DMS153 treated with DMSO at 0.1 percent for 48 hours (cell line): ENCODE measurements at regions not wholly inside any gene's neighbourhood (a gene's known extent, or its start where the extent isn't known, plus 50 kb on each side); places are given as distances from the start of the nearest gene placed in this dataset.

Experiments used
- DNase-seq: peaks from one replicate; lab custom pipeline; 2025; ENCODE audit not compliant: unreplicated experiment; lab: John Stamatoyannopoulos, UW

DNA sequence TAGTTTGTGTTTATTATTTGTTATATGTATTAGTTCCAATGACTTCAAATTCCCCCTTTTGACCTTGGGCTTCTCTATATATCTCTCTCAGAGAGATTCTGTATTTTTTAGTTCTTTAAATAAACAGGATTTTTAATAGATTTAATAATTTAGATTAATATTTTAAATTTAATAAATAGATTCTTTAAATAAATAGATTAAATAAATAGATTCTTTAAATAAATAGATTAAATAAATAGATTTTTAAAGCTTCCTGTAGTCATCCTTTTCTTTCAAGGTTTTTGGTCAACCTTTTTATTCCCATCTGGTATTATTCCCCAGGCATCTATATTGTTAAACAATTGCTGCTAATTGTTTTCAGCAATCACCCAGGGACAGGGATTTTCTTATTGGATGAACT lies 721.9 kb upstream of the ADAMTS5 start:
- DNase-seq = no peak

DNA sequence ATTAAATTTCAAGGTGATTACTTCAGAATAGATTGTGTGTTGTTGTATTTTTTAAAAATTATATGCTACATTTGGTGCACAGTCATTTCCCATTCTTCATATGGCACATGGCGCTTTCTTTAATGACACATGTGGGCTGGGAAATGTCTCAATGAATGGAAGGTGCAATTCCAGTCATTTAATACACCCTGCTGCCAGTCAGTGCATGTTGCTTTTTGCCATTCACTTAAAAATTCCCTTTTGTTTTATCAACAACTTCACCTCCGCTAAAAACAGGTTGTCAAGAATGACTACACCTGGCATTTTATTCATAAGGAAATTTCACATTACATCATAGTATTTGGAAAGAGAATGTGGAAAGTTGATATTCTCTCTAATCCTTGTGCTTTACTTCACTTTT lies 716.4 kb upstream of the ADAMTS5 start:
- no peak for DNase-seq

DNA sequence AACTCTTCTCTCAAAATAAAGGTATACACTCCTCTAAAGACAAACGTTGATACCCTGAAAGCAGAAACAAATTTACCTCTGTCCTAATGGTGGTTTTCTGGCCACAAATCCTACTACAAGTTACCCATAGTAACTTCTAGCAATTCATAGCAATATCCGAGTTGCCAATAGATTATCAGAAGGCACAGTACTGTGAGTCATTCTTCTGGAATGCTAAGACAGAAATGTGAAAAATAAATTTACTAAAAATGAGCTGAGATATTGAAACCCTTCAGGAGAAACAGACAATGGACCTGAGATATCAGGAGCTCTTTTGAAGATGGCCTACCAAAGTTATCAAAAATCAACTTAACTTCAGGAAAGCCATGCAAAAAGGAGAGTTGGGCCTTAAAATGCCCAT lies 715.0 kb upstream of the ADAMTS5 start:
- DNase-seq = no peak

DNA sequence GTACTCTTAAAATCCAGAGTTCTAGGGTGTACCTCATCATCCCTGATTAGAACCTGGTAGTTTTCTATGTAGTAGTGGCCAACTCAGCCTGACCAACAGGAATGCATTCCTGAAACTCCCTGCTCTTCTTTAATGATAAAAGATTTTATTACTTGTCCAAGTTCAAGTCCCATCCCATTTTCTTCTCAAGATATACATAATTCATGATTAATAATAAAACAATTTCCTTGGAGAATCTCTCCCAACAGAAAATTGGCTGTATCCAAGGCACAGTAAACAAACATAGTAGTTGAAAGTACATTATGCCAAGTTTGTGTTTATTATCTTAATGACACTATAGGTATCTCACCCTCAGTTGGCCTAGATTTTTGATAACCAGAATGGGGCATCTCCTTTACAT lies 714.1 kb upstream of the ADAMTS5 start:
- DNase-seq = no peak

DNA sequence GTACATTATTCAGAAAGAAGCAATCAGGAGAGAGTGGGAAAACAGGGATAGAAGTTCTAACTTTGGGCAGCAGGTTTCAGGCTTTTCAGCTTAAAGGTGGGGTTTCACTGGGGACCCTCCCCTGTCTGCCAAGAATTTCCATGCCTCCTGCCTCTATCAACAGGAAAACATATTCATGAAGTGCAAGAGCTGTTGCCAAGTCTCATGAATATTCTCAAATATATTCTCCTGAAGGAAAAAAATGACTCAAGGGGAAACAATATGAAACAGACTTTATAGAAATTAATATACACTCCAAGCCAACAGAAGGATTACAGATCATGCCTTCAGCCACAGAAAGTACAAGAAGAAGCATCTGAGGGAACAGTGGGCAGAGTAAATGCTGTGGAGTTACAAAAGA lies 713.3 kb upstream of the ADAMTS5 start:
- no peak for DNase-seq

DNA sequence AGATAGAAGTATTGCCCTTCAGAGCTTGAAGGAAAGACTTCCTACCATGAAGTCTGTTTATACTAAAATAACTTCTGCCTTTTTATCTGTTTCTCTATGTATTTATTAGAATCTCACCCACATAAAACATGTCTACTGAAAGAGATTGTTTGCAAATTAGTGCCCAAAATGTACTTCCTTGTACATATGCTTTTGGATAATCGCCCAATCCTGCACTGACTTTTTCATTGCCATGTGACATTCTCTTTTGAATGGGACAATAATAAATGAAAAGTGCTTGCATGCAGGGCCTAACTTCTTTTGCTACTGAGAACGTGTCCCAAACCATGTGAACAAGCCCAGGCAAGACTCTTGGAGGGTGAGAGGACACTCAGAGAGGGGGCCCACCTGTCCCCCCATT lies 711.6 kb upstream of the ADAMTS5 start:
- no peak for DNase-seq

DNA sequence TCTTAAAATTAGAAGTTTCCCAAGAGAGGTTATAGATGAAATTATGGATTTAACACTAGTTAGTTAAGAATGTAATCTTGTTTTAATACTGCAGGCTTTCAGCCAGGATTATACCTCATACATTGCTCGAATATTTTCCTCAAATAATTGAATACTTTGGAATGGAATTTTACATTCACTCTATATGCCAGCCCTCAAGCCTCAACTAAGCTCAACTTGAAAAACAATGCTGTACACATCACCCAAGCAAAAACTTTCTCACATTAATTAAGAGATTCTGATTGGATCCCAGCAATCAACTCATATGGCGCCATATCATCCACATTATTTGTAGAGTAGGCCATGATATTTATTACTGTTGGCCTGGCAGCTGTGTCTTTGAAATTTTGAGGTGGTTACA lies 710.7 kb upstream of the ADAMTS5 start:
- no peak for DNase-seq

DNA sequence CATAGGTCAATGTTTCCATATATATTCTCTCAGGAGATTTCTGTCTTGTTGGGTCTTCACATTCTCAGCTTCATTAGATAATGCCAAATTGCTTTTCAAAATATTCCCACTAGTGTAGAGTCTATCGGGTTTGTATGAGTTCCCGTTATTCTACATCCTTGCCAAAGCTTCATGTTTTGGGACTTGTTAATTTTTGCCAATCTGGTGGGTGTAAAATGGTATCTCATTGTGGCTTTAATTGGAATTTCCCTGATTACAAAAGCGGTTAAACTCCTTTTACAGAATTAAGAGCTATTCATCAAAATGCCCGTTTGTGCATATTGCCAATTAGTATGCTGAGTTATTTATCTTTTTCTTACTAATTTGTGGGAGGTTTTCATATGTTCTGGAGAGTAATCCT lies 708.4 kb upstream of the ADAMTS5 start:
- no peak for DNase-seq

DNA sequence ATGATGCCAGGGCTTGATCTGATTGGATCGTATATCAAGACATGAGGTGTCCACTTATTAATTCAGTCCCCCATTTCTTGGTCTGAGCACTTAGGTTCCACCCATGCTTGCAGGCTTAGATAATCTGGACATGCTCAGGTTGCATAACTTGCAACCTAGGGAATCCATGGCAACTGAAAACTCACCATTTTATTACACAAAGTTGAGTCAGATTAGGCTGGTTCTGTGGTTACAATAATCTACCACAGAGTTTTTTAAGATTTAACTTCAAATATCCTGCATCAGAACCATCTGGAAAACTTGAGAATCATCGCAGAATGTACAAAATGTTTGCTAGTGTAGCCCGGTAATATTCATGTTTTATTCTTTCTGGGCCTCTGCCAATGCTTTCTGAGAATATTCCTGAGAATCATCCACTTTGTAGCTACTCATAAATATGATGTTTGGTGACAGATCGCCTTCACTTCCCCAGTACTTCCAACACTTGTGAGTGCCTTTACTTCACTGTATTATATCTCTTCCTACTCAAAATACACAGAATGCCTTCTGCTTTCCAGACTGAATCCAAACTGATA lies 707.2 kb upstream of the ADAMTS5 start:
- no peak for DNase-seq

DNA sequence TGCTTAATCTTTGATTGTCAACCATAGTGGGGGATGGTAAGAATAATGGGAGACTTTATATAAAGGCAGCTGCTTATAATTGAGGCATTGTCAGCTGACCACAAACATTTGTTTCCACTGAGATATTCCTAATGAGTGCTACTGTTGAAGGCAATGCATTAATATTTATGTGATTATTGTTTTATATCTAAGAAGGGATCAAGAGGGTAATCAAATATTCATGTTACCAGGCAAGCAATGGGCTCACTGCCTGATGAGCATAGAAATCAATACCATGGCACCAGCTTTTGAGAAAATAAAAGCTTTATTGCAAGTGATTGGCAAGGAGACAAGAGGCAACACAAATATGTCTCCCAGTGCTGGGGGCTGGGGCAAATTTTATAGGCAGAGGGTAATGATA lies 706.7 kb upstream of the ADAMTS5 start:
- DNase-seq = no peak

DNA sequence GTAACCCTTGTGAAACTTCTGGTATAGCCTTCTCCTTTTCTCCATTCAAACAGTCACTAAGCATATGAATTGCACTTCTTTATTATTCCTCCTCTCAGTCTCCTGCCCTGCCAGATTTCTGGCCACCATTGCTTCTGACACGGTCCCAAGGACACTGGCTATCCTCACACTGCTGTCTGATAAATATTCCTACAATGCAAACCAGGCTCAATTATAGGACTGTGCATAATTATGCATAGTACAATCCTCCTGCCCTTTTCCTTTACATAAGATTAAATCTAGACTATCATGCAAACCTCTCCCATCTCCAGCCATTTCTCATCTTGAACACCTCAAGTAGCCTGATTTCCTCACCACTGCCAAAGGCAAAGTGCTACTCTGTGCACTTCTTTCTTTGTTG lies 704.3 kb upstream of the ADAMTS5 start:
- DNase-seq = no peak

DNA sequence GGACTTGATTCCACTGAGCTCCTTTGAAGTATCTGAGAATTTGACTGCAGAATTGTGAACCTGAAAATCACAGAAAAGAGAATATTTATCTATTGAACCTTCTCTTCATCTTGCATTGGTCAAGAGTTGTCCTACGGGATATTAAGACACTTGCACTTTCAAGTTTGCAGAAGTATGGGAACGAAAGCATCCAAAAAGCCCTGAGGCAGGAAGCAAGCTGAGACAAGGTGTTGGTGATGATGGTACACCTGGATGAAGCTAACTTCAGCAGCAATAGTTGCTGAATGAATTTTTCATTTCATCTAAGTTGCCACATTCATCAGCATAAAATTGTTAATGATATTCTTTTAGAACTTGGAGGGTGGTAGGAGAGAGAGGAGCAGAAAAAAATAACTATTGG lies 686.6 kb upstream of the ADAMTS5 start:
- no peak for DNase-seq

DNA sequence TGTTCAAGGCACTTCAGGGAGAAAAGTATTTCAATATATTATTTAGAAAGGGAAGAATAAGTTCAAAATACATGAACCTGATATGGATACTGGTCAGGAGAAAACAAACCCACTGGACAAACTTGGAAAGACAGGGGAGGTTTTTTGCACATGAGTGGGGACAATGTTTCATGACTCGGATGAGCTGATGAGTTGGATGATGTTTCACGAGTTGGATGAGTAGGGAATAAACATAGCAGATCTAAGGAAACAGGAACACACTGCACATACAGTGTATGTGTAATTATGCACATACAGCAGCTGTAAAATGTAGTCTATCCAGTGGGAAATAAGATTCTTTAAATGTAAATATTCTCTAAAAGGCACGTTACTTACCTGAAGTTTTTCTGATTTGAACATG lies 682.9 kb upstream of the ADAMTS5 start:
- no peak for DNase-seq

DNA sequence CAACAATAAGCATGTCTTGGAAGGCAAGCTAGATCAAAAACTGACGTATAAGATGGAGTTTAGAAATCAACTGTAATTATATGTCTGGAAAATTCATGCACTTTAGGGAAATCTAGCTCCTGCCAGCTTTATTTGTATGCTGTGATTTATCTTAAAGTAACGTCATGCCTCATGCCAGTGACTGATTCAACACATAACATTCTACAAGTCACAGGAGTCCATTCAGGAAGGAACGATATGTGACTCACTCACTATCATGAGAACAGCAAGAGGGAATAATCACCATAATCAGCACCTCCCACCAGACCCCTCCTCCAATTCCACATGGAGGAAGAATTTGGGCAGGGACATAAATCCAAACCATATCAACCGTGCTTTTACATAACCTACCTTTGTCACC lies 682.4 kb upstream of the ADAMTS5 start:
- no peak for DNase-seq

DNA sequence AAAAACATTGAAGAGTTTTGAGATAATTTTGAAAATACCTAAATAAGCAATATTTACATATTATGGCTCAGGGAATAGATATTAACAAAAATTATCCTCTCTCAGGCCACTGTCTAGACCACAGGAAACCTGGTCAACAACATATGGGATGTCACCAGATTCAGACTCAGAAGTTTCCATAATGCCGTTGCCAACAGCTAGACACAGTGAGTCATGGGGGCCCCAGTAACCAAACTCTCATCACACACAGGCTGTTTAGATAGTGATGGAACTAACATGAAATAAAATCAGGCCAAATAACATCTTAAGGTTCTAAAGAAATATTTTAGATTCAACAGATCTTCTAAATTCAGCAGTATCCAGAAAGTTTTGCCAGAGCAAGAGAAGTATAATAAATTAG lies 681.7 kb upstream of the ADAMTS5 start:
- no peak for DNase-seq

DNA sequence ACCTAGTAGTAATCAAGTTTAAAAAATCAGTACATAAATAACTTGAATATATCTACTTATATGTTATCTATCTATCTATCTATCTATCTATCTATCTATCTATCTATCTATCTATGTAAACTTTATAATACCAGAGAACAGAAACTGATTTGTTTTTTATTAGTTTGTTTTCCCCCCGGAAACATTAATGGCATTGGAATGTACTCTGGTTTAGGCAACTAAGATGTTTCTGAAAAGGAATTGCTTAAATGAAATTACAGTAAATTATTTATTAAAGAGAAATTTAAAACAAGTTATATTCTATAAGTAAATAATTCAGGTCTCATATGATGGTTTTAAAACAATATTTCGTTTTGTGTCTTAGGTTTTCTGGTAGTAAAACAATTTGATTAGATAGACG lies 681.0 kb upstream of the ADAMTS5 start:
- no peak for DNase-seq

DNA sequence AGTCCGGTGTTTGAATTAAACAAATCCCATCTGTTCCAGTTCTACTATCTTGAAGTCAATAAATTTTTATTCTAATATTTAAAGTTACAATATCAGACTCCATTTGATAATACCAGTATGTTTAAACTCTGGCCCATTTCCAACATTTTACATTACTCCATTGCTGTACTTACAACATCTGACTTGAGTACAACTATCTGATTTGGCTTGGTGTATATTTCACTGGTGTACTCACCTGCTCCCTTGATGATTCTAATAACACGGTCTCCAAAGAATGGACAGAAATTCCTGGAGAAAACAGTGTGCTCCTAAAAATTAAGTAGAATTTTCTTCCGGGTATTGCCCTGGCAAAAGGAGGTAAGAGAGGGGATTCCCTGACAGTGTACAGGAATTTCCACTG lies 680.5 kb upstream of the ADAMTS5 start:
- no peak for DNase-seq

DNA sequence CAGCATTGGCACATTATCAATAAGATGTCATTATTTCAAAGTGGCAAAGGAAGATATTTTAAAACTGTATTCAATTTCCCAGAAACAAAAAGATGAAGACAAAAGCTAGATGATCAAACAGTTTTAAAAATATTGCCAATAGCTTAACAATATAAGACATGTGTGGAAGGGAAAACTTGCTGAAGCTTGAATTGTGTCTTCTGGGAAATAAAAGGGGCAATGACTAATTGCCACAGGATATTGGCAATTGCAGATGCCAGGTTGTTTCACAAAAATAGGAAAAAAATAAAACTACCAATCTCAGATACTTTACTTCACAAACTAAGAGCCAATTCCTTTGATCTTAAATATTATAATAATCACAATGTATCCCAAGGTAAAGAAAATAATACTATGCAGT lies 679.8 kb upstream of the ADAMTS5 start:
- no peak for DNase-seq

DNA sequence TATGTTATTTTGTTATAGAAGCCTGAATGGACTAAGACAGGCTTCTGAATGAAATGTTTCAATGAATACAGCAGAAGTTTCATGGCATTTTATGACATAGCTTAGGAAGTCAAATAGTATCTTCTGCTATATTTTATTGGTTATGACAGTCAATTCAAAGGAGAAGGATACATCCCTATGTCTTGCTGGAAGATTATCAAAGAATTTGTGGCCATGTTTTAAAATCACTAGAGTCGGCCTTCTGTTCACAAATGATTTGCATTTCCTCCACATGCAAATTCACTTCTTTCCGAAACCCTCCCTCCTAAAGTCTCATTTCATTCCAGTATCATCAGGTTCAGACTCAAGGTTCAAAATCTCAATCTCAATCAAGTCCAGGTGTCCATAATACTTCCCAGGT lies 679.2 kb upstream of the ADAMTS5 start:
- no peak for DNase-seq

DNA sequence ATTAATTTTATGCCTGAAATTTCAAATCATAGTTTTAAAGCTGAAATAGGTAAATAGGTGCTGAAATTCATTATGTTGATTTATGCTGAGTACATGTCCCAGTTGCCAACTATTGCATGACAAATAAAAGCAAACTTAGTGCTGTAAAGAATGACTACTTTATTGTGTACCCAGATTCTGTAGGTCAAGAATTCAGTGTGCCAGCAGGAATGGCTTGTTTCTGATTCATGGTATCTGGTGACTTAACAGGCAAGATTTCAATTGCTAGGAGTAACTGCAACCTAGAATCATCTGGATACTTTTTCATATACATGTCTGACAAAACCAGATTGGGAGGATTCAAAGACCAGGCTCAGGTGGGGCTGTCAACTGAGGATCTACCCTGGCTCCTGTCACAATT lies 678.4 kb upstream of the ADAMTS5 start:
- DNase-seq = no peak

DNA sequence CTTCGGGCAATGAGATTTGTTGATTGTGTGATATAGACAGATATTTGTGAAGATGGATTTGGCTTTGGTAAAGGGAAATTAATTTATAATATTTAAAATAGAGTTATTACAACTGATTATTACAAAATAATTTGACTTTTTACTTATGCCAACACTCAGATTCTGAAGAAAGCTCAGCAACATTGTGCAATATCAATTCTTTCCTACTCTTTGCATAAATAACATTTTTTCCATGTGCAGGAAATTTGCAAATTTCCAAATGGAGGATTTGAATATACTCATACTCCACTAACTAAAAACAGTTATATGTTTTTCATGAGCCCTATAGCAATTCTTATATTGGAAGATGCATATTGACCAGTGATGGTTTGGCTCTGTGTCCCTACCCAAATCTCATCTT lies 676.4 kb upstream of the ADAMTS5 start:
- DNase-seq = no peak

DNA sequence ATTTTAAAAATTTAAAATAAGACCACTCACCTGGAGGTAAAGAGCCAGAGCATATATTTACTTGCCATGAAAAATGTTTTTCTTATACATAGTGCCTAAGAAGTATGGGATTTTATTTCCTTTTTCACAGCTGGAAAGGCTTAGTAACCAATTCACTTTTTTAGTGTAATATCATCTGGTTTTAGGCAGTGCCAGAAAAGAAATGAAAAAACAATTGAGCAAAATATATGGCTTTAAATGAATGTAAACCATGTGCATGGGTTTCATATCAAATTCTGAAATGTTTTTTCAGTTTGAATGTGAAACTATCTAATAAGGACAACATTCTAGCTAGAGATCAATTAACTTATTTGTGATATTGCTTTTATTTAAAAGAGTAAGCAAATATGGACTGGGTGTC lies 672.4 kb upstream of the ADAMTS5 start:
- DNase-seq = no peak

DNA sequence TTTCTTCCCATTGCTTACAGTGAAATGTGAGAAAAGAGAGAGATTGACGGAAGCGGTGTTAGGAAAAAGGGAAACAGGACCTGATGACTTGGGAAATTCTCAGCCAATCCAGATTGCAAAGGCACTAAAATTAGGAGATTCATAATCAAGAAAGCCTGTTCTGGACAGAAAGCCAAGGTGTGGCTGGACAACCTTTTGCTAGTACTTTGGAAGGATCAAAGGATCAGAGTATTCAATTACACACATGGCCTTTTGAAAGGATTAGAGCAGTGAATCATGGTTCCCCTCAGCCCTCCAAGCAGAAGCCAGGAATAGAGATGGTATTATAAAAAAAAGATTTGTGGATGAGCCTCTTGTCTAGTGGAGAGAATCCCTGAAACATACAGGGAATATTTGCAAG lies 669.8 kb upstream of the ADAMTS5 start:
- no peak for DNase-seq

DNA sequence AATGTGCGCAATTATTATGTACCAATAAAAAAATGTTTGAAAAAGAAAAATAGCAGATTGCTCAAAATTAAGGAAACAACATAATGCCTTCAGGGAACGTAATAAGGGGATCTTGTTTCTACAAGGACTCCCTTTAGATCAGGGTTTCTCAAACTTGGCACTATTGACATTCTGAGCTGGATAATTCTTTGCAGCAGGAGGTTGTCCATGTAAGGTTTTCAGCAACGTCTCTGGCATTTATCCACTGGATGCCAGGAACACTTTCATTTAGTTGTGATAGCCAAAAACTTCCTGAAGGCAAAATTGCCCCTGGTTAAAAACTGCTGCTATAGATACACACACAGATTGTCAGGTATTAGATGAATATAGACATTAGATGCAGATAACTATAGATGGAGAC lies 666.7 kb upstream of the ADAMTS5 start:
- no peak for DNase-seq
